Chondrocyte (in vitro differentiated cells): ENCODE measurements at regions not wholly inside any gene's neighbourhood (a gene's known extent, or its start where the extent isn't known, plus 50 kb on each side); places are given as distances from the start of the nearest gene placed in this dataset.
"Not testable (repeated sequence)": the region's sequence is repeated elsewhere in the genome, so short reads cannot be mapped to it uniquely, and the experiment has no call there.

ENCODE experiments used
- DNase-seq: peaks from one replicate; pipeline ENCODE4 v3.0.0; 2021; ENCODE audit warnings: mixed read lengths, low spot score
- H3K27ac Mint-ChIP-seq: one replicate; pipeline ENCODE4 v1.8.0; 2021; ENCODE audit warnings: mild to moderate bottlenecking, moderate library complexity, mixed read lengths; ENCODE audit not compliant: unreplicated experiment
- H3K27me3 Mint-ChIP-seq: 2 replicates; pipeline ENCODE4 v1.8.0; 2021; ENCODE audit warnings: low read depth, mixed read lengths
- H3K36me3 Mint-ChIP-seq: 2 replicates; pipeline ENCODE4 v1.8.0; 2021; ENCODE audit warnings: low read depth, mixed read lengths
- H3K4me1 Mint-ChIP-seq: 2 replicates; pipeline ENCODE4 v1.8.0; 2021; ENCODE audit warnings: low read depth, mild to moderate bottlenecking, mixed read lengths
- H3K4me3 Mint-ChIP-seq: one replicate; pipeline ENCODE4 v1.8.0; 2021; ENCODE audit warnings: mild to moderate bottlenecking, moderate library complexity, mixed read lengths; ENCODE audit not compliant: unreplicated experiment
- H3K9me3 Mint-ChIP-seq: 2 replicates; pipeline ENCODE4 v1.8.0; 2021; ENCODE audit warnings: low read depth, mixed read lengths
- CTCF ChIP-seq: fragments of 200-600 bp; sonication (generic); IDR thresholded peaks from 2 replicates; pipeline ENCODE4 v1.5.0; 2021; ENCODE audit warnings: antibody characterized with exemption, mild to moderate bottlenecking, moderate library complexity

- TF ChIP-seq CTCF = no peak
- H3K4me3 Mint-ChIP-seq = no peak overlapping the region
- no peaks in the 10 kb centered on the region for H3K27me3 Mint-ChIP-seq
- H3K9me3 Mint-ChIP-seq = no peaks in the 10 kb centered on the region
- no peak for DNase-seq
- H3K27ac Mint-ChIP-seq = no peak overlapping the region
- no peaks in the 10 kb centered on the region for H3K36me3 Mint-ChIP-seq
- H3K4me1 Mint-ChIP-seq = peaks cover 9% of the 10 kb centered on the region
Measured at GRCh38 chr2:21774691-21775368, 651.1 kb downstream of the TDRD15 start.

GRCh38 chr2:21779786-21780185, 656.0 kb downstream of the TDRD15 start:
- H3K4me3 Mint-ChIP-seq = no peak overlapping the region

GRCh38 chr2:21781962-21782361, 658.2 kb downstream of the TDRD15 start:
- no peaks in the 10 kb centered on the region for H3K9me3 Mint-ChIP-seq
- peaks cover 4% of the 10 kb centered on the region for H3K27me3 Mint-ChIP-seq
- H3K4me3 Mint-ChIP-seq = no peak overlapping the region
- no peak for DNase-seq
- TF ChIP-seq CTCF = no peak
- no peak overlapping the region for H3K27ac Mint-ChIP-seq
- no peaks in the 10 kb centered on the region for H3K36me3 Mint-ChIP-seq
- H3K4me1 Mint-ChIP-seq = no peaks in the 10 kb centered on the region

More at GRCh38 chr2:21779786-21780185, 656.0 kb downstream of the TDRD15 start:
- Mint-ChIP-seq H3K27ac (no peak overlapping the region), H3K4me1 (no peaks in the 10 kb centered on the region), H3K9me3 (no peaks in the 10 kb centered on the region), H3K36me3 (no peaks in the 10 kb centered on the region), H3K27me3 (peaks cover 2% of the 10 kb centered on the region)
- no peak for TF ChIP-seq CTCF
- DNase-seq = no peak

- Mint-ChIP-seq H3K36me3 (no peaks in the 10 kb centered on the region), H3K9me3 (no peaks in the 10 kb centered on the region), H3K27me3 (peaks cover 4% of the 10 kb centered on the region), H3K4me3 (no peak overlapping the region), H3K27ac (no peak overlapping the region), H3K4me1 (no peaks in the 10 kb centered on the region)
- DNase-seq = no peak
- TF ChIP-seq CTCF = no peak
Measured at GRCh38 chr2:21782866-21783265, 659.1 kb downstream of the TDRD15 start.

GRCh38 chr2:21787941-21788340, 664.2 kb downstream of the TDRD15 start:
- no peak for TF ChIP-seq CTCF
- Mint-ChIP-seq H3K4me3 (no peak overlapping the region), H3K36me3 (no peaks in the 10 kb centered on the region), H3K9me3 (no peaks in the 10 kb centered on the region), H3K4me1 (no peaks in the 10 kb centered on the region), H3K27me3 (peaks cover 7% of the 10 kb centered on the region), H3K27ac (no peak overlapping the region)
- no peak for DNase-seq

- H3K27ac Mint-ChIP-seq, H3K27me3 Mint-ChIP-seq, H3K4me1 Mint-ChIP-seq, DNase-seq, H3K4me3 Mint-ChIP-seq, H3K9me3 Mint-ChIP-seq, H3K36me3 Mint-ChIP-seq: not testable (repeated sequence)
Measured at GRCh38 chr2:21790311-21790710, 666.5 kb downstream of the TDRD15 start.
